GM21390 (cell line): ENCODE measurements at regions not wholly inside any gene's neighbourhood (a gene's known extent, or its start where the extent isn't known, plus 50 kb on each side); places are given as distances from the start of the nearest gene placed in this dataset.
"Not testable (repeated sequence)": the region's sequence is repeated elsewhere in the genome, so short reads cannot be mapped to it uniquely, and the experiment has no call there.

ENCODE experiments used
- ATAC-seq: cut with Tn5 transposase; IDR thresholded peaks from one replicate; pipeline ENCODE4 v1.9.1; 2021; ENCODE audit not compliant: unreplicated experiment

GRCh38 chr6:153984811-153985210 is 54.2 kb upstream of the OPRM1 start:
- ATAC-seq: no peak

GRCh38 chr6:153980171-153980570 is 58.9 kb upstream of the OPRM1 start:
- ATAC-seq: no peak

GRCh38 chr6:153978911-153979548 is 60.0 kb upstream of the OPRM1 start:
- ATAC-seq: not testable (repeated sequence)

GRCh38 chr6:153976921-153977693 is 61.9 kb upstream of the OPRM1 start:
- peak; percentile 57 for ATAC-seq

GRCh38 chr6:153966001-153966400 is 73.0 kb upstream of the OPRM1 start:
- ATAC-seq: no peak

GRCh38 chr6:153963352-153963751 is 75.7 kb upstream of the OPRM1 start:
- ATAC-seq: peak; percentile 39

GRCh38 chr6:153962555-153962954 is 76.5 kb upstream of the OPRM1 start:
- no peak for ATAC-seq

- no peak for ATAC-seq
Observed at GRCh38 chr6:153960741-153961140, 78.3 kb upstream of the OPRM1 start.

- ATAC-seq: no peak
Observed at GRCh38 chr6:153960281-153960680, 78.8 kb upstream of the OPRM1 start.

- ATAC-seq: no peak
Observed at GRCh38 chr6:153959276-153959675, 79.8 kb upstream of the OPRM1 start.

- ATAC-seq: no peak
Observed at GRCh38 chr6:153958860-153959259, 80.2 kb upstream of the OPRM1 start.

- ATAC-seq: peak; percentile 99
Observed at GRCh38 chr6:153957394-153957793, 81.6 kb upstream of the OPRM1 start.

- ATAC-seq: no peak
Observed at GRCh38 chr6:153956808-153957207, 82.2 kb upstream of the OPRM1 start.

GRCh38 chr6:153949616-153950015 is 89.4 kb upstream of the OPRM1 start:
- no peak for ATAC-seq

GRCh38 chr6:153947808-153948447 is 91.1 kb upstream of the OPRM1 start:
- peak; percentile 59 for ATAC-seq

- ATAC-seq: no peak
Observed at GRCh38 chr6:153944201-153944600, 94.8 kb upstream of the OPRM1 start.

GRCh38 chr6:153942361-153942760 is 96.7 kb upstream of the OPRM1 start:
- peak; percentile 53 for ATAC-seq

GRCh38 chr6:153941768-153942167 is 97.3 kb upstream of the OPRM1 start:
- ATAC-seq: no peak

GRCh38 chr6:153938876-153939275 is 100.2 kb upstream of the OPRM1 start:
- ATAC-seq: no peak

GRCh38 chr6:153931431-153931830 is 107.6 kb upstream of the OPRM1 start:
- ATAC-seq: no peak

GRCh38 chr6:153927867-153928266 is 111.2 kb upstream of the OPRM1 start:
- ATAC-seq: no peak
